ENCODE measurements at regions not wholly inside any gene's neighbourhood (a gene's known extent, or its start where the extent isn't known, plus 50 kb on each side); places are given as distances from the start of the nearest gene placed in this dataset.
A peak's percentile ranks its signal among the peaks of the same experiment; 100 is the strongest.

- Mint-ChIP-seq H3K9me3 (peaks cover 4 to 10% (median 5%) of the 10 kb centered on the region in 3 donors), H3K4me3 (peak overlapping the region in 1 of 4 donors; percentile 66), H3K36me3 (no peaks in the 10 kb centered on the region), H3K27ac (no peak overlapping the region), H3K27me3 (peaks cover 5% of the 10 kb centered on the region), H3K4me1 (peaks cover 0 to 1% (median 0%) of the 10 kb centered on the region in 3 donors)
These were observed 418.1 kb downstream of the ZNF716 start for GRCh38 chr7:57867884-57868701.

GRCh38 chr7:57868771-57869483 is 418.9 kb downstream of the ZNF716 start:
- Mint-ChIP-seq H3K36me3 (no peaks in the 10 kb centered on the region), H3K27me3 (peaks cover 5% of the 10 kb centered on the region), H3K4me3 (no peak overlapping the region), H3K9me3 (peaks cover 4 to 8% (median 5%) of the 10 kb centered on the region in 3 donors), H3K27ac (no peak overlapping the region), H3K4me1 (peaks cover 0 to 1% (median 0%) of the 10 kb centered on the region in 3 donors)
